ENCODE measurements at regions not wholly inside any gene's neighbourhood (a gene's known extent, or its start where the extent isn't known, plus 50 kb on each side); places are given as distances from the start of the nearest gene placed in this dataset.
"Not testable (repeated sequence)": the region's sequence is repeated elsewhere in the genome, so short reads cannot be mapped to it uniquely, and the experiment has no call there.

- H3K4me3 ChIP-seq; intact Hi-C loops (cut with micrococcal nuclease; ENCODE audit: unreplicated experiment); SMC1A ChIA-PET (ENCODE audit: uncharacterized antibody, unreplicated experiment); H3K9ac ChIP-seq (ENCODE audit: control insufficient read depth, insufficient read depth, low read length); H3K4me2 ChIP-seq (ENCODE audit: control insufficient read depth, insufficient read depth); H4K20me1 ChIP-seq (ENCODE audit: control insufficient read depth, insufficient read depth); H3K79me2 ChIP-seq (ENCODE audit: control insufficient read depth, insufficient read depth, low read length); FAIRE-seq; DNase-seq (ENCODE audit: low read depth, low spot score); H3K9me3 ChIP-seq (replicated peaks; ENCODE audit: control insufficient read depth, insufficient read depth, low read length); in situ Hi-C loops (cut with MboI); H3K36me3 ChIP-seq (ENCODE audit: control insufficient read depth in 2 of 2, insufficient read depth in 2 of 2, low read length in 1 of 2); CTCF ChIA-PET; POLR2A ChIA-PET; H3K27me3 ChIP-seq (replicated peaks in 1 of 2; ENCODE audit: control insufficient read depth in 2 of 2, insufficient read depth in 2 of 2, low read length in 1 of 2); H3K27ac ChIP-seq (ENCODE audit: control insufficient read depth, insufficient read depth); RAD21 ChIA-PET (ENCODE audit: unreplicated experiment); ATAC-seq; BruUV-seq (replicated peaks); H3K4me1 ChIP-seq (ENCODE audit: control insufficient read depth, insufficient read depth, low read length); H2AFZ ChIP-seq (ENCODE audit: control insufficient read depth, low read depth, low read length): not testable (repeated sequence)
- WGBS (ENCODE audit: insufficient coverage, insufficient replicate concordance, low lambda C conversion rate, missing lambda C conversion rate) = 61% methylated on average over 15 of the region's 15 CpGs
Measured at GRCh38 chr4:27075603-27076002, 215.0 kb downstream of the STIM2 start.

DNA sequence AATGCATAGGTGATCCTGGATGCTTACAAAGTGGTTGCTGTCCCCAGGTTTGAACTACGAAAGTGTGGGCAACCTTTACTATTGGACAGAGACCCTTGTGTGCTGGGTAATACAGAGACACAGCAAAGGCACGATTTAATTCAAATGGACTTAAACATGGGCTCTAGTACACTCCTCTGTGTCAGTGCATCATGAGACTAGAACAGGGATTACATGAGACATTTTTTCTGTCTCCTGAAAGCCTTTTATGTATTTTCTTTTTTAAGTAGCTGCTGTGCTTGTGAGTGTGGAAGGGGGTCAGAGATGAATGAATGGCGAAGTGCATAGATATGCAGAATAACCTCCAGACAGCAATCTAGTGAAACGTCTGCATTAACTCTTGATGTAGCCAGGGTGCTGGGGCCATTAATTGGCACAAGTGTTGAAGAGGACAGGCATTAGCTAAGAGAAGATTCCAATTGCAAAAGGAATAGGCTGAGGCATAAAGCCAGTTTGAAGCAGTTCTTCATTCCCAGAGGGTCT lies 218.4 kb downstream of the STIM2 start:
- H3K4me1 ChIP-seq (ENCODE audit: control insufficient read depth, insufficient read depth, low read length) = no peaks in the 10 kb centered on the region
- H3K27me3 ChIP-seq (replicated peaks in 1 of 2; ENCODE audit: control insufficient read depth in 2 of 2, insufficient read depth in 2 of 2, low read length in 1 of 2) = no peaks in the 10 kb centered on the region
- ChIA-PET POLR2A (interaction anchor here (0.6 kb wide), 1 partner anchor 1171 kb away, joined by 3 read pairs; no protein-coding TSS in a partner anchor), RAD21 (ENCODE audit: unreplicated experiment) (no interaction called here), SMC1A (ENCODE audit: uncharacterized antibody, unreplicated experiment) (interaction anchor here (0.6 kb wide), 1 partner anchor 24 kb away, joined by 3 read pairs; no protein-coding TSS in a partner anchor), CTCF (no interaction called here)
- H3K9ac ChIP-seq (ENCODE audit: control insufficient read depth, insufficient read depth, low read length) = no peak overlapping the region
- DNase-seq (ENCODE audit: low read depth, low spot score) (no peak), FAIRE-seq (no peak), ATAC-seq (no peak)
- H3K79me2 ChIP-seq (ENCODE audit: control insufficient read depth, insufficient read depth, low read length) = no peaks in the 10 kb centered on the region
- no peaks in the 10 kb centered on the region for H4K20me1 ChIP-seq (ENCODE audit: control insufficient read depth, insufficient read depth)
- WGBS (ENCODE audit: insufficient coverage, insufficient replicate concordance, low lambda C conversion rate, missing lambda C conversion rate) = 3% methylated on average over 4 of the region's 4 CpGs
- BruUV-seq (replicated peaks) = no TSS peak
- no peak overlapping the region for H3K27ac ChIP-seq (ENCODE audit: control insufficient read depth, insufficient read depth)
- H2AFZ ChIP-seq (ENCODE audit: control insufficient read depth, low read depth, low read length) = no peak overlapping the region
- no peak overlapping the region for H3K4me3 ChIP-seq
- intact Hi-C loops (cut with micrococcal nuclease; ENCODE audit: unreplicated experiment) (no loop called here), in situ Hi-C loops (cut with MboI) (no loop called here)
- no peak overlapping the region for H3K4me2 ChIP-seq (ENCODE audit: control insufficient read depth, insufficient read depth)
- H3K36me3 ChIP-seq (ENCODE audit: control insufficient read depth in 2 of 2, insufficient read depth in 2 of 2, low read length in 1 of 2) = no peaks in the 10 kb centered on the region
- no peaks in the 10 kb centered on the region for H3K9me3 ChIP-seq (replicated peaks; ENCODE audit: control insufficient read depth, insufficient read depth, low read length)
- TF ChIP-seq E2F4 (IDR thresholded peaks at IDR 0.05; ENCODE audit: low read depth, low read length) (no peak), ASH2L (IDR thresholded peaks at IDR 0.05; ENCODE audit: borderline replicate concordance, low read depth) (no peak), RUNX3 (IDR thresholded peaks at IDR 0.05; ENCODE audit: low read length) (no peak), CHD4 (IDR thresholded peaks at IDR 0.05) (no peak), TAF1 (IDR thresholded peaks at IDR 0.05; ENCODE audit: borderline replicate concordance, low read depth, low read length) (no peak), SKIL (IDR thresholded peaks at IDR 0.05; ENCODE audit: low read depth, poor library complexity, severe bottlenecking) (no peak)
- TF ChIP-seq, protein P1, sequence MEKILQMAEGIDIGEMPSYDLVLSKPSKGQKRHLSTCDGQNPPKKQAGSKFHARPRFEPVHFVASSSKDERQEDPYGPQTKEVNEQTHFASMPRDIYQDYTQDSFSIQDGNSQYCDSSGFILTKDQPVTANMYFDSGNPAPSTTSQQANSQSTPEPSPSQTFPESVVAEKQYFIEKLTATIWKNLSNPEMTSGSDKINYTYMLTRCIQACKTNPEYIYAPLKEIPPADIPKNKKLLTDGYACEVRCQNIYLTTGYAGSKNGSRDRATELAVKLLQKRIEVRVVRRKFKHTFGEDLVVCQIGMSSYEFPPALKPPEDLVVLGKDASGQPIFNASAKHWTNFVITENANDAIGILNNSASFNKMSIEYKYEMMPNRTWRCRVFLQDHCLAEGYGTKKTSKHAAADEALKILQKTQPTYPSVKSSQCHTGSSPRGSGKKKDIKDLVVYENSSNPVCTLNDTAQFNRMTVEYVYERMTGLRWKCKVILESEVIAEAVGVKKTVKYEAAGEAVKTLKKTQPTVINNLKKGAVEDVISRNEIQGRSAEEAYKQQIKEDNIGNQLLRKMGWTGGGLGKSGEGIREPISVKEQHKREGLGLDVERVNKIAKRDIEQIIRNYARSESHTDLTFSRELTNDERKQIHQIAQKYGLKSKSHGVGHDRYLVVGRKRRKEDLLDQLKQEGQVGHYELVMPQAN (conservative IDR thresholded peaks at IDR 0.05) = no peak
- TF ChIP-seq, protein P2, sequence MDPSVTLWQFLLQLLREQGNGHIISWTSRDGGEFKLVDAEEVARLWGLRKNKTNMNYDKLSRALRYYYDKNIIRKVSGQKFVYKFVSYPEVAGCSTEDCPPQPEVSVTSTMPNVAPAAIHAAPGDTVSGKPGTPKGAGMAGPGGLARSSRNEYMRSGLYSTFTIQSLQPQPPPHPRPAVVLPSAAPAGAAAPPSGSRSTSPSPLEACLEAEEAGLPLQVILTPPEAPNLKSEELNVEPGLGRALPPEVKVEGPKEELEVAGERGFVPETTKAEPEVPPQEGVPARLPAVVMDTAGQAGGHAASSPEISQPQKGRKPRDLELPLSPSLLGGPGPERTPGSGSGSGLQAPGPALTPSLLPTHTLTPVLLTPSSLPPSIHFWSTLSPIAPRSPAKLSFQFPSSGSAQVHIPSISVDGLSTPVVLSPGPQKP (IDR thresholded peaks at IDR 0.05; ENCODE audit: low read depth, low read length) = no peak

Data from GM12878 (cell line).